ENCODE measurements at regions not wholly inside any gene's neighbourhood (a gene's known extent, or its start where the extent isn't known, plus 50 kb on each side); places are given as distances from the start of the nearest gene placed in this dataset.

DNA sequence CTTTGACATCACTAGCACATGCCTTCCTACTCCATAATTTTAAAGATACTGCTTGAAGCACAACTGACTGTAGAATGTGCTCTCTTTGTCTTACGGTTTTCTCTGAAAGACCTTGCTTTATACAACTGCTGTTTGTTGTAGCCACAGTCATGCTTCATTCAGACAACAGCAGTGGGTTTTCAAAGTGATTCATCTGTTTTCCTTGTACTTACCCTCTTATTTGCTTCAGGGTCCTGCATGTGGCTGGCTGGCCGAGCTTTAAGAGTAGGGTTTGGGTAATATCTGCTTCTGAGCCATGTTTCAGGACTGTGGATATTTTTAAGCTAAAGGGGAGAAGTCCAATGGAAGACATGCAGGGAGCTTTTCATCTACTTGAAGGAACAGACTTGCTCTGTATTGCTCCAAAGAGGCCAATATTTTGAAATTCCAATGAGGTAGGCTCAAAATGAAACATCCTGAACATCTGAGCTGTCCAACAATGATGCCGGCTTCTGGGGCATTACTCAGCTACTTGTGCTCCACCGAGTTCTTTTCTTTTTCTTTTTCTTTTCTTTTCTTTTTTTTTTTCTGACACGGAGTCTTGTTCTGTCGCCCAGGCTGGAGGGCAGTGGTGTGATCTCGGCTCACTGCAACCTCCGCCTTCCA lies 160.2 kb upstream of the SGK1 start:
- DNase-seq = no peak

DNA sequence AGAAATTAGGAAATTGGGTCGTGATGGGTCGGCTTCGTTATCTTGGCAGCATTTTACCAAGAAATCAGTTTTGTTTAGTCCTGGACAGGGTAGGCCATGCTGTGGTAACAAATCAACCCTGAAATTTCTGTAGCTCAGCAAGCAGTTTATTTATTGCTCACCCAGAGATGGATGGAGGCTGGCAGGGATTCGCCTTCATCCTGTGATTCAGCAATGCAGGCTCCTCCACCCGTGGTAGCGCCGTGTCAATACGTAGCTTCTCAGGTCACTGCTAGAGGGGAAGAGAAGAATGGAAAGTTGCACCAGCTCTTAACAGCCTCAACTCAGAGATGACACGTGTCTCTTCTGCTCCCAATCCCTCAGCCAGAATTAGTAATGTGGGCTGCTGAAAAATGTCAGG lies 157.0 kb upstream of the SGK1 start:
- DNase-seq = no peak

DNA sequence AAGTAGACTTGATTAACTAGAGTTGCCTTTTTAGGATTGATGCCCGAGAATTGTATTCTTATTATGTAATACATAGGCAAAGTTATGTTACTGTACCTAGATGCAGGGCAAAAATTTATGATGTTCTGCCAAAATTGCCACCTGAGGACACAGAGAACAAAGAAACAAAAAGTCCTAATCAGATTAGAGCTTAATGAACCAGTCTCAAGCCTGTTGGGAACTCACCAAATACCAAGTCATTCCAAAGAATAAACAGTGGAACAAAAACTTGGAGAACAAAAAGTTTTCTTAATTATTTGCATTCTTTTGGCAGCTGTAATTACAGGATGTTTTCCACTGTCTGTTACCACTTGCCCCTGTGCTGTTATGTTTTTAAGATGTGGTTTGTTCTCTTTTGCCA lies 154.7 kb upstream of the SGK1 start:
- no peak for DNase-seq

DNA sequence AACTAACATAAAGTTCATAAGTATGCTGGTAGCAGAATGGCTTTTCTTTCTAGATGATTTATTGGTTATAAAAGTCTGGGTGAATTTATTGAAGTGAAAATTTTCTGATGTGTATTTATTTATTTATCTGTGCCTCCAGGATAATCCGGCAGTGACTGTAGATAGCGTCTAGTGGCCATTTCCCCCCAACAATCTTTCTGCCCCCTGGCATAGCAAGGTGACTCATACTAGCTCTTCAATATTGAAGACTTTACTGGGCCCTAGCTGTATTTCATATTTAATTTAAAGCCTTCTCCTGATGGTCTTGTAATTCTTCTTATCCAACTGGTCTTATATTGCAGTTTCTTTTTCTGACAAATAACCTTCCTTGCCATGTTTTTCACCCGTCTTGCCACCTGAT lies 154.1 kb upstream of the SGK1 start:
- DNase-seq = no peak

DNA sequence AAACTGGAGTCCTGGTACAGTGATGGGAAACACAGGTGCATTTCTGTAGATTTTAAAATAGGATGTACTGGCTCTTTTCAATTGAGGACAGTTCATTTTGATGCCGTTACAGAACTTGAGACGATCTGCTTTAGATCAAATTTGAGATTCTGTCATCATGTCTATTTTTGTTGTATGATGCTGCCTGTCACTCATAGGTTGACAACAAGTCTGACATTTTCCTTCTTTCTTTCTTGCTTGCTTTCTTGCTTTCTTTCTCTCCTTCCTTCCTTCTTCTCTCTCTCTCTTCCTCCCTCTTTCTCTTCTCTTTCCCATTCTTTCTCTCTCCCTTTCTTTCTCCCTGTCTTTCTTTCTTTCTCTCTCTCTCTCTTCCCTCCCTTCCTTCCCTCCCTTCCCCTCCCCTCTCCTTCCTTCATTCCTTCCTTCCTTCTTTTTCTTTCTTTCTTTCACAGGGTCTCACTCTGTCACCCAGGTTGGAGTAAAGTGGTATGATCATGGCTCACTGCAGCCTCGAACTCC lies 152.6 kb upstream of the SGK1 start:
- no peak for DNase-seq

DNA sequence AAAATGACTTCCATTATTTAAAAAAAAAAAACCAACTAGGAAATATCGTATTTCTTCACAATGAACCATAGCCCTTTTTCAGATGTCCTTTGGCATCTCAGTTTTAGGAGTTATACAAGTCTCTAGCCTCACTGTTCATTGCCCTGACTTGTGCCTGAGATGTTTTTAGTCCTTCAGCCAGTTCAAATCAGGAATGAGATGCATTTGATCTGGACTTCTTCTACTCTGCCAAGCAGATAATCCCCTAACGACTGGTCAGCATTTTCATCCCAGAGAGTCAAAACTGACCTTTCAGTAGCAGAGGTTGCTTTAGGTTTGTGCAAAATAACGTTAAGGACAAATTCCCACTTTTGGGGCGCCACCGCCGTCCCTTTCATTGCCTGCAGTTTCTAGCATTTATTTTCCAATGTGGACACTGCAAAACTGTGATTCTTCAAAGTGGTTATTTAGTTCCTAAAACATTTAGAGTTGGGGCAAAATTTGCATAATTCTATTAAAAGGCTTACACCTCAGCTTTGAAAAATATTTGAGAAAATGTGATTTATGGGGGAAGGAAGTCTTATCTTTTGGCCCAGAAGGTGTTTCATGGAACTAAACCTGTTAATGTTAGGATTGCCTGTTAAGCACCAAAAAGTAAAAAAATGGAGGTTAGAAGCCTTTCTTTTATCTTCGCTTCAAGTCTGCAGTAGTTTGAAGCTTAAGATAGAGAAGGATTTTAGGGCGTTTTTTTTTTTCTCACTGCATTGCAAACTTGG lies 152.0 kb upstream of the SGK1 start:
- no peak for DNase-seq

DNA sequence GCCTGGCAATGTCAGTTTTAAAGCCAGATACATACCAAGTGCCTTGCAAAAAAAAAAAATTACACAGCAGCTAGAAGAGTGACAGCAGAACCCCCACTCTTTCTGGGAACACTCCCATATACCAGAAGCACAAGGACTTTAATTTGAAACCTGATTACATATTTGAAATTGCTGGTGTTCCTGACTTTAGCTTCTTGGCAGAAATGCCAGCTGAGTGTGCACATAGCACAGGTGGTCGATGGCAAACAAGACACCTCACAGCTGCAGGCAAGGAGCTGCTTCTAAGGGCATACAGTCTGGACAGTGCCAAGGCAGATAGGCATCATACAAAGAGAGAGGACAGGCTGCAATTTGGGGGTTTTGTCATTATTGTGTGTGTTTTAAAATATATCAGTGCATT lies 150.7 kb upstream of the SGK1 start:
- no peak for DNase-seq

DNA sequence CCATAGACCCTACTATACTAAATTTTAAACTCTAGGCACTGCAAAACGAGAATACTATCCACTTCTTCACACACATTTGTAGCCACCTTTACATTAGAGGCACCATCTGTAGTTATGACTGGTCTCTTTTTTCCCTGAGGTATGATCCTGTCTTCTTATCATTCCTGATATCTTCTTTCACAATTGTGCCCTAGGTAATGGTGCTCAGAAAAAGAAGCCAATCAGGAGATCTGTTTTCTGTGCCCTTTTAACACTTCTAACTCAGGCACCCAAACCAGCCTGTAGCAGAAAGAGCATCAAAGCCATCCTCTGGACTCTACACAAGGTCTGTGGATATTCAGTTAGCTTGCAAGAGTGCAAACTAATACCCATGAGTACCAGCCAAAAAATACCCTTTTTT lies 149.7 kb upstream of the SGK1 start:
- DNase-seq = no peak

DNA sequence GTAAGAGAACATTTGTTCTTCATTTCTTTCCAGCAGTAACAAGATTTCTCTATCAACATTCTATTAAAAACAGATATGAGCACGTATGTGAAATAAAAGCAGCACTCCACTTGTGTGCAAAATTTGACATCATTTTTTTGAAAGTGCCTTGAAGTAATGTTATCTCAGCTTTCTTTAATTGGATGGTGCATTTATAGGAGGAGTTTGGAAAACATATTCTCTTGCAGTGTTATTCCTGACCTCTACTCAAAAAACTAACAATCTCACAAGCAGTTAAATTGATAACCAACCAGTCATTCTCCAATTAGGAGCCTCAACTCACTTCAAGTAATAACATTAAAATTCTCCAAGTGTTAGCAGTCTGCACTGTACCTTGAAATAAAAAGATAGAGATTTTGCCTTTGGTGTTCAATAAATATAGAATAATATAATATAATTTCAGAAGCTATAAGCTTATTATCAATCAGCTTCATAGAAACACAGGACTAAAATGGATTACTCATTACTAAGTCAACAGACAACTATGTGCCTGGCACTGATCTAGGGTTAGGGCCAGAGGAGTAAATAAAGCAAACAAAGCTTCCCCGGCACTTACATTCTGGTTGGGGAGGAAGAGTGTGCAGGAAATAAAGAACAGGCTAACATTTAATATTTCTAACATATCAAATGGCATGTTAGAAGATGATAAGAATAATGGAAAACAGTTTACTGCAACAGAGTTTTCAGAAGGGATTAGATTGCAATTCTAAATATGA lies 149.0 kb upstream of the SGK1 start:
- no peak for DNase-seq

DNA sequence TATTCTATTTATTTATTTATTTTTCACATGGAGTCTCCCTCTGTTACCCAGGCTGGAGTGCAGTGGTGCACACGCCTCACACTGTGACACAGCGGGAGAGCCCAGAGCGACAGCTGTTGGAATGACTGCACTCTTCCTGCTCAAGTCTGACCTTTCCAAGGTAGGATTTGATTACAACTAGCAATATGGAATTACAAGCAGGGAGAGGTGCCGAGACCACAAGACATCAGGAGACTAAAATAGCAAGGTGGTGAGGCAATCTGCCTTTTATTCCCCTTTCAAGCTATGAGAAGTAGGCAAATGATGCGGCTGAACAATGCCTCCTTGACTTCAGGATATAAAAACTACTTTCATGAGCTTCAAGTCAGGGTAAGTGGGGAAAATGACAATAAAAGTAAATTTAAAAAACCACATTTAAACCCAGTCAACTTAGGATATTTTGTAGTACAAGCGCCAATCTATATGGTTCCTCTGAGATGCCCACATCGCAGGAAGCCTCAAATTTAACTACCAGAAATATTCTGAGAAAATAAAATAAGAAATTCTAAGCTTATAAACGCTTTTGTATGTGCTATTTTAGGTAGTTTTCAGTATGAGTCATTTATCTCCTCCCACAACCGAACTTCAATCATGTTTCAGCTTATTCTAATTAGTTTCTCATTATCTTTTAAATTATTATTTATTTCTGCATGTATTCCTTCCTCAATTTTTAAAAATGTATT lies 146.9 kb upstream of the SGK1 start:
- no peak for DNase-seq

DNA sequence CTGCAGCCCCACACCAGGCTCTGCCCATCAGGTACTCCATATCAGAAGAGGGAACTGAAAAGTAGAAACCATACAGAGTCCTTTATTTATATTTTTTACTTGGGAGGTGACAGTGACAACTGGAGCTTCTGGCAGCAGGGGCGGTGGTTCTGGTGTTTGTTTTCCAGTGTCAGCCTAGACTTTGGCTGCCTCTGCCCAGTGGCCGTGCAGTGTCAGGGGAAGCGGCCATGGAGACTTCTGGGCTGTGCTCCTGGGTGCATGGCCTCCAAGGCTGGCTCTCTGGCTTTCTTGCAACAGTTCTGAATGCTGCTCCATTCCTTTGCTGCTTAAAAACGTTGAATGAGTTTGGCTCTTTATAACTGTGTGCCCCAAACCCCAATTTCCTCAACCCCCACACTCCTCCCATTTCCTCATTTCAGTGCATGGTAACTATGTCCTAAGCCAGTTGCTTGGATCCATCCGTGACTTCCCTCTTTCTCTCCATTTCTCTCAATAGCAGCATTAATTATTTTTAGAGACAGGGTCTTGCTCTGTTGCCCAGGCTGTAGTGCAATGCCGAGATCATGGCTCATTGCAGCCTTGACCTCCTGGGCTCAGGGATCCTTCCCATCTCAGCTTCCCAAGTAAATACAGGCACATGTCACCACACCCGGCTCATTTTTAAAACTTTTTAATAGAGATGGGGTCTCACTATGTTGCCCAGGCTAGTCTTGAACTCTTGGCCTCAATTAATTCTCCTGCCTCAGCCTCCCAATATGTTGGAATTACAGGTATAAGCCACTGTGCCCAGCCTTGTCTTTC lies 141.1 kb upstream of the SGK1 start:
- DNase-seq = no peak

DNA sequence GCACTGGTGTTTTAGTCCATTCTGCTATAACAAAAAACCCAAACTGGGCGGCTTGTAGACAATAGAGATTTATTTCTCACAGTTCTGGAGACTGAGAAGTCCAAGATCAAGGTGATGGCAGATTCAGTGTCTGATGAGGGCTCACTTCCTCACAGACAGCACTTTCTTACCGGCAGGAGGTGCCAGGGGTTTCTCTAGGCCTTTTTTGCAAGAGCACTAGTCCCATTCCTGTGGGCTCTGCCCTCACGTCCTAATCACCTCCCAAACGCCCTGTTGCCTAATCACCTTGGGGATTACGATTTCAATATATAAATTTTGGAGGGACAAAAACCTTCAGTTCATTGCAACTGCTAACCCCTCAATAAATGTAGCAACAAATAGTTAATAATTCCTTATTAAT lies 140.0 kb upstream of the SGK1 start:
- no peak for DNase-seq

DNA sequence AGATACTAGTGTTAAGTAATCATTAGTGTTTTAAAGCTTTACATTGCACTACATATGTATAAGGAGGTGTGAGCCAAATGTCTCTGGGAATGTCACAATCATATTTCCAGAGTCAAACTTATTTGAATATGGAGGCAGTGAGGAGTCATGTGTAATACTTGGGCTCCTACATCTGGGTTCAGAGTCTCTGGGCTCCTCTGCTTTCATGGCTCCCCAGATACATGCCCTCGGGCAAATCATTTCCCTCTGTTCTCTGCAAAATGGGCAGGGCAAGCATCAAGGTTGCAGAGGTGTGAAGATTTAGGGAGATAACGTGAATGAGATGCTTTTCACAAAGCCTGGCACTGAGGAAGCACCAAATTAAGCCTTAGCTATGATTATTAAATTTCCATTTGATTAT lies 138.3 kb upstream of the SGK1 start:
- no peak for DNase-seq

DNA sequence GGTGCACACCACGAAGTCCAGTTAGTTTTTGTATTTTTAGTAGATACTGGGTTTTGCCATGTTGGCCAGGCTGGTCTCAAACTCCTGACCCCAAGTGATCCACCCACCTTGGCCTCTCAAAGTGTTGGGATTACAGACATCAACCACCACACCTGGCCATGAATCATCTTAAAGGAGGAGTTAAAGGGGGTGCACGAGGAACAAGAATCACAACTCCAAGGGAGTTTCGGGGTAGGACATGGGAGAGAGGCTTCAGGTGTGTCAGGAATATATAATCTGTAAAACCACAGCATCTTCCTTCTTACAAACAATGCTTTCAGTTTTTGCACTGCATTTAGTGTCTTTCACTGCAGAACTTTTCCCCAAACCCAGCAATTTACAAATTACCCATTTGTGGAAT lies 137.4 kb upstream of the SGK1 start:
- DNase-seq = no peak

DNA sequence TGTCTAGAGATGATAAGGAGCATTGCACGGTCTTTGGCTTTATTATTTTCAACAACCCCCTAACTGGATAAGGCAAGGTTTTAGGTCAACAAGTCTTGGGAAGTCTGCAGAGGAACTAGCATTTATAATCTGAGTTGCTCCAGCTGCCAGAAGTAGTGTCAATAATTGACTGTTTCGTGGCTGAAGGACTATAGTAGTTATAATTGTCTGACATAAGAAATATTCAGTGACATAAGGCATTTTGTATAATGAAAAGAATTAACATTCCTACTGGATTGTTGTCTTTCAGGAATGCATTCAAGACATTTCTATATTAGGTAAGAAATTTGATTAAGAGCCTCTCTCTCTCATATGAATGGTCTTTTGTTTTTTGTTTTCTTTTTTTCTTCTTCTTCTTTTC lies 136.9 kb upstream of the SGK1 start:
- no peak for DNase-seq

DNA sequence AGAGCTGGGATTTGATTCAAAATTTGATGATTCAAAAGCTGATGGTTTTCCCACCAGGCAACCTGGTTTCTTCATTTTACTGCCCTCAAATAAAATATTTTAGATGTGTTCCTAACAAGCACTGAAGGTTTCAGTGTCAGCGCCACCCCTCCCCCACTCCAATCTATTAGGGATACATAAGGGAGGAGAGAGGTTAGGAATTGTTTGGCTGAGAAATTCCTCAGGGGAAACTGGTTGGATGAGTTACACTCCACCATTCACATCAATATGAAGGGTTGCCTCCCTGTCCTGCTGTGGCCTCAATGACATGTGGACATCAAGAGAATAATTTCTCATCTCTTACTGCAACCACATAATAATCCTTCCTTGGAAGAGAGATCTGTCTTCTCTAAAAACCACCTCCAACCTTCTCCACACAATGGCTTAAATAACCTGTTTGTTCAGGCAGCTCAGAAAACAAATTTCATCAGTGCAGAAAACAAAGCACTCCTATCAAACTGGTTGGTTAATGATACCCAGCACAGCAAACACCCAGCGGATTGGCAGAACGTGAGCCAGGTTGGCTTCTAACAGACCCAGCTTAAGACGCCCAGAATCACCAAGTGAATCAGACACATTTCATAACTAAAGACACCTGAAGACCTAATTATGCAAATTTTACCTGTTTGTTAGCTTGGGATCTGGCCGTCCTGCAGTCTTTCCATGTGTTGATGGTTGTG lies 136.0 kb upstream of the SGK1 start:
- DNase-seq = no peak

DNA sequence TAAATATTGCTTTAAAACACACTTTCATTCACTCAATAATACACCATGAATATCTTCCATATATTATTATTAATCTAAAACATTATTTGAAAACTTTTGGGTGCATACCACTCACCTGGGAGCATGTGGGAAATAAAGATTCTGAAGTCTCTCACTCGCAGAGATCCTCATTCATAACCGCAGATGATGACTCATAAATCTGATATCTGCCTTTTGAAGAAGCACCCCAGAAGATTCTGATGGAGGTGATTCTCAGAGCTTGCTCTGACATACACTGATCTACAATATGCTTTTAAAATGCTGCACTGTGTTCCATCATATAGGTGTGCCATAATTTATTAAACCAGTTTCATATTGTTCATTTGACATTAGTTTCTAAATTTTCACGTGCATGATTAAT lies 135.0 kb upstream of the SGK1 start:
- DNase-seq = no peak

DNA sequence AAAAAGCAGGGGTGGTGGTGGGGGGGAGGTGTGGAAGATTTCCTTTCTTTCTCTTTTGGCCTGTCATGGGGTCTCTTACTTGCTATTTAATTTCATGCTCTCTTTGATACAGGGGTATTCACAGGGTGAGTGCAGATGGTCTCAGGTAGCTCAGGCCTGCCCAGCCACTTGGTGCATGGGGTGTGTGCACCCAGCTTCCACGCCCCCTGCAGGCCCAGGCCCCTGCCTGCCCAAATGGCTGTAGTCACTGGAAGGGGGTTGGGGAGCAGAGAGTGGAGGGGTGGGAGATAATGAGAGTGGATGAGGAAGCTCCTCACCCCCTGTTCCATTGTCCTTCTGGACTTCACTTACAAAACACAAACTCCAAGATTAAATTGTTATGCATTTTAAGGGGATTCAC lies 133.6 kb upstream of the SGK1 start:
- DNase-seq = no peak

DNA sequence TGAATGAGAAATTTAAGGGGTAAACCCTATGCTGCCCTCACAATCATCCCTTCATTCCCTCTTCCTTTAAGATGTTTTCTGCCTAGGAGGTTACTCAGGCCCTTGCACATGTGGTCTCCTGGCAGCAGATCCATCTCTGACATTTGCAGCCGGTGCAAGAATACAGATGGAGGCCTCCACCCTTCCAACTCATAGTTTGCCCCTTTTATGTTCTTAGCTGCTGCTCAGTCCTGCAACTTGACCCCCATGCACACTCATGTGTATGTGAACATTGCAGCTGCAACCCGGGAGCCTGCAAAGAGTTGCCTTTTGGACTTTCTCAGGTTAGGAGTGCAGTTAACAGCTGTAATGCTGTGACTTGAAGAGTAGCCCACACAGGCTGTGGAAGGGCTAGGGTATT lies 131.9 kb upstream of the SGK1 start:
- DNase-seq = no peak

DNA sequence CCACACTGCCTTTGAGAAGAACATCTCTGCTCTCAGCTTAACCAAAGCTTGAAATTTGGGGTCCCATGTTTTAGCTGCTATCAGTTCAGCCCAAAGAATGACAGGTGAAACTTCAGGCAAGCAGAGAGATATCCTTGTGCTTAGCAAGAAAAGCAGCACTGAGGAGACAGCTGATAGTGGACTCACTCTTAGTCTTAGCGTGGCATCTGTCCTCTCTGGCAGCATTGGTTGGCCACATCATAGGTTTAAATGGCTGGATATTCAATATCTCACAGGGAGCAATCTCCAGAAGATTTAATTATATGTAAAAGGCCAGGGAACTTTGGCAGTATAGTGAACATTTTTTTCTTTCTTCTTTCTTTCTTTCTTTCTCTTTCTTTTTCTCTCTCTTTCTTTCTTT lies 131.1 kb upstream of the SGK1 start:
- DNase-seq = no peak

DNA sequence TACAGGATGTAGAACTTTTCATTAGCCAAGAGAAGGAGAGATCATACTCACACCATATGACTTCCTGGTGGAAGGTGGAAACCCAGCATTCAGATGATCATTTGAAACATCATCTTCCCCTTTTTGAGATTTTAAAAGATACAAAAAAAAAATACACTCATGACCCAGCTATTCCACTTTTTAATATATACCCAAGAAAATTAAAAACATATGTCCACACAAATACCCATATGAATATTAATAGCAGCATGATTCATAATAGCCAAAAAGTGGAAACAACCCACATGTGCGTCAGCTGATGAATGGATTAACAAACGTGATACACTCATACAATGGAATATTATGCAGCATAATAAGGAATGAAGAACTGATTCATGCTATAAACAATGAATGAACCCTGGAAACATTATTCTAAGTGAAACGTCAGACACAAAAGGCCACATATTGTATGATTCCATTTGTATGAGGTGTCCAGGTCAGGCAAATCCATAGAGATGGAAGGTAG lies 130.0 kb upstream of the SGK1 start:
- no peak for DNase-seq

DNA sequence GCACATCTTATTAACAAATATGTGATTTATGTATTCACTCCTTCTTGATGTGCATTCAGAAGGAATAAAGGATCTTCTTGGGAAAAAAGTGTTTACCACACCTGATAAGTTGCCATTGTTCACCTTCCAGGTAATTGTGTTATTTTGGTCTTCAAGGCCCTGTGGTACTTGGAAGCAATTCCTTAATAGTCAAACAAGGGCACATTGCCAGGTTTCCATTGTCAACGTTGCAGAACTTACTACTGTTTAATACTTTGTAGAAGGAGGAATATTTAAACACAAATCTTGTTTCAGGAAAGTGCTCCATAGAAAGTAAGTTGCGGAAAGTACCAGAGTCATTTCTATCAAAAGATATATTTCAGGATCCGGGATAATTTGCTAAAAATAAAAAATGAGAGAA lies 129.5 kb upstream of the SGK1 start:
- peak; percentile 80 for DNase-seq
